ENCODE measurements at regions not wholly inside any gene's neighbourhood (a gene's known extent, or its start where the extent isn't known, plus 50 kb on each side); places are given as distances from the start of the nearest gene placed in this dataset.

- TF ChIP-seq POLR2AphosphoS5 (IDR thresholded peaks at IDR 0.05), result no peak
- TF ChIP-seq CTCF (IDR thresholded peaks at IDR 0.05), result no peak
- no peak for TF ChIP-seq POLR2A (IDR thresholded peaks at IDR 0.05)
Measured at GRCh38 chr2:83725735-83726134, 733.3 kb downstream of the SUCLG1 start.

Data from breast epithelium (tissue), 3 donors.